RWPE1 (cell line): ENCODE measurements at regions not wholly inside any gene's neighbourhood (a gene's known extent, or its start where the extent isn't known, plus 50 kb on each side); places are given as distances from the start of the nearest gene placed in this dataset.

Source experiments
- CTCF ChIA-PET: fragments of 350-600 bp; sonication (Branson Sonifier 250); formaldehyde crosslinking; extraction: SDS; loops from one replicate; lab custom pipeline; 2021; lab: Yijun Ruan, JAX
- POLR2A ChIA-PET: fragments of 400-600 bp; formaldehyde crosslinking; extraction: SDS; loops from one replicate; lab custom pipeline; 2020; ENCODE audit warnings: antibody characterized with exemption; ENCODE audit not compliant: low non-redundant PET; lab: Yijun Ruan, JAX
- DNase-seq: peaks from one replicate; pipeline ENCODE4 v3.0.0; 2012; ENCODE audit warnings: low spot score
- H3K27ac ChIP-seq: fragments of 450-650 bp; 2 replicates; pipeline ENCODE4 v1.5.1; 2017
- CTCF ChIP-seq: fragments of 450-650 bp; conservative IDR thresholded peaks from 2 replicates; pipeline ENCODE4 v1.5.1; 2017; ENCODE audit warnings: low read depth, mild to moderate bottlenecking

DNA sequence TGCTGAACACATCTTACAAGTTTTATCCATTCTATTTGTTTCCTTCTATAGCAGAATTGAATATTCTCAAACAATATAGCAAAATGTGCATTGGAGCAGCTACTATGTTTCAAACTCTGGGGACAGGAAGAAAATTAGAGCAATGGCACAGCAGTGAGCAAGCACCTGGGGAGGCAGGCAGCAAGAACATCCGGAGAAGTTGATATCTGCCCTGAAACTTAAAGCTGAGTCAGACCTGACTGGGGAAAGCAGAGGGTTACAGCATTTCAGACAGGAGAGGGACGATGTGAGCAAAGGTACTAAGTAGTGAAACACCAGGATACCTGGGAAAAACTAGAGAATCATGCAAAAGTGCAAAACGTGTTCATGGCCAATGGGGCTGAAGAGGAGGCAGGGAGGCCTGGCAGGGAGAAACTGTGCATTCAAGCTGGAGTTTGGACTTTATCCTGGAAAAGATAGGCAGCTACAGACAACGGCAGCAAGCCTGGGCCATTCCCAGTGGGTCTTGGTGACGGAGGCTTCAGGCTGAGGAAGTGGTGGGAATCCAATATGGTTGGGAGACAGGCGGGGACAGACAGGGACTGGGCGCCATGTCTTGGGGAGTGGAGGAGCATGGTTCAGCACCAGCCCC is 118.0 kb upstream of the CDKN3 start:
- H3K27ac ChIP-seq: no peak overlapping the region
- no peak for DNase-seq
- TF ChIP-seq CTCF: no peak
- ChIA-PET CTCF (interaction anchor here (1.1 kb wide), 1 partner anchor 10 kb away, joined by 3 read pairs; no protein-coding TSS in a partner anchor), POLR2A (no interaction called here)

GRCh38 chr14:54282849-54283248 is 114.0 kb upstream of the CDKN3 start:
- TF ChIP-seq CTCF: no peak
- POLR2A ChIA-PET: no interaction called here
- DNase-seq: no peak
- CTCF ChIA-PET: interaction anchor here (0.6 kb wide), 1 partner anchor 303 kb away, joined by 4 read pairs; no protein-coding TSS in a partner anchor
- no peak overlapping the region for H3K27ac ChIP-seq

DNA sequence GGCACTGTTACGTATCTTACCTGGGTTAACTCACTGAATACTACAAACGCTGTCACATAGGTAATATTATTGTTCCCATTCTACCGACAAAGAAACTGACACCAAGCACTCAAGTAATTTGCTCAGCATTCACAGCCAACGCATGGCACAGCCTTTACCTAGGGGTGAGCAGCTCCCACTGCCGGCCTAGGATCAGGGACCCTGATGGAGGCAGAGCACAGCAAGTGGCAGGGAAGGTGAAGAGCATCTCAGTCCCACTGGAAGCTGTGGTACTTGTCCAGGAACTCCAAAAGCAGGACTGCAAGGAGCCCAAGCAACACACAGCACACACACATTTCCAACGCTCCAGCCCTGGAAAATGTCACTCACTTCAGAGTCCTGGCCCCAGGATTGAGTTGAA is 111.8 kb upstream of the CDKN3 start:
- no peak for DNase-seq
- CTCF ChIA-PET: no interaction called here
- POLR2A ChIA-PET: no interaction called here
- TF ChIP-seq CTCF: no peak
- no peak overlapping the region for H3K27ac ChIP-seq

- no peak for TF ChIP-seq CTCF
- ChIA-PET CTCF (interaction anchor here (0.6 to 1.2 kb wide), 3 partner anchors 38 to 1465 kb away, joined by 4 to 5 read pairs (median 5); no protein-coding TSS in a partner anchor), POLR2A (no interaction called here)
- DNase-seq: no peak
- H3K27ac ChIP-seq: no peak overlapping the region
These were observed 105.2 kb upstream of the CDKN3 start for GRCh38 chr14:54291491-54292191.

DNA sequence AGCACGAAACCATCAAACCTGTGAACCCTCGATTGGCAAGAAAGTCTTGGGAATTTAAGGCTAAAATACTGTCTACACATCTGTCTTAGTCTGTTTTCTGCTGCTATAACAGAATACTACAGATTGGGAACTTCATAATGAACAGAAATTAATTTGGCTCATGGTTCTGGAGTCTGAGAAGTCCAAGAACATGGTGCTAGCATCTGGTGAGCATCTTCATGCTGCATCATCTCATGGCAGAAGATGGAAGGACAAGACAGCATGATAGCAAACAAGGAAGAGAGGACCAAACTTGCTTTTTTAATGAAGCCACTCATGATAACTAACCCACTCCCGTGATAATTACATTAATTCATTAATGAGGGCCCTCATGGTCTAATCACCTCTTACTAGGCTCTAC is 102.0 kb upstream of the CDKN3 start:
- ChIA-PET POLR2A (no interaction called here), CTCF (no interaction called here)
- TF ChIP-seq CTCF: no peak
- DNase-seq: no peak
- H3K27ac ChIP-seq: no peak overlapping the region

- H3K27ac ChIP-seq: no peak overlapping the region
- no peak for TF ChIP-seq CTCF
- ChIA-PET CTCF (no interaction called here), POLR2A (no interaction called here)
- no peak for DNase-seq
These were observed 97.1 kb upstream of the CDKN3 start for GRCh38 chr14:54299410-54300363.
